Breast epithelium (tissue), 3 donors: ENCODE measurements at regions not wholly inside any gene's neighbourhood (a gene's known extent, or its start where the extent isn't known, plus 50 kb on each side); places are given as distances from the start of the nearest gene placed in this dataset.

Experiments
- CTCF ChIP-seq, 3 donors: fragments of 450-650 bp; IDR thresholded peaks; one replicate each; pipeline ENCODE4 v1.5.1; 2016 to 2017; ENCODE audit warnings: antibody characterized with exemption in 3 of 3, mild to moderate bottlenecking in 3 of 3, moderate library complexity in 3 of 3
- POLR2A ChIP-seq: fragments of 450-650 bp; IDR thresholded peaks from one replicate; pipeline ENCODE4 v1.6.1; 2016; ENCODE audit warnings: antibody characterized with exemption, mild to moderate bottlenecking, moderate library complexity
- POLR2AphosphoS5 ChIP-seq, 3 donors: sonication (generic); formaldehyde crosslinking; IDR thresholded peaks; one replicate each; pipeline ENCODE4 v1.6.1; 2017; ENCODE audit warnings: antibody characterized with exemption in 3 of 3

- TF ChIP-seq POLR2A (no peak), POLR2AphosphoS5 (IDR thresholded peaks at IDR 0.05) (no peak), CTCF (IDR thresholded peaks at IDR 0.05) (no peak)
Measured at GRCh38 chr15:47949815-47950214, 171.0 kb upstream of the SLC24A5 start.
